Lung (tissue), 11 donors: ENCODE measurements at regions not wholly inside any gene's neighbourhood (a gene's known extent, or its start where the extent isn't known, plus 50 kb on each side); places are given as distances from the start of the nearest gene placed in this dataset.
"Not testable (repeated sequence)": the region's sequence is repeated elsewhere in the genome, so short reads cannot be mapped to it uniquely, and the experiment has no call there.

ENCODE experiments used
- ATAC-seq: fragments of 200-7000 bp; cut with Tn5 transposase; one replicate; pipeline ENCODE4 v1.9.1; 2020; ENCODE audit warnings: moderate number of reproducible peaks; ENCODE audit not compliant: insufficient read depth, low FRiP score
- DNase-seq, 3 donors: peaks; one replicate each; pipeline ENCODE4 v3.0.0-alpha.2; 2013 to 2017
- H3K27ac ChIP-seq, 2 donors: one replicate each; pipeline ENCODE4 v1.5.1; 2013; ENCODE audit warnings: mild to moderate bottlenecking in 2 of 2, moderate library complexity in 2 of 2, control low read depth in 1 of 2, inconsistent platforms in 1 of 2, low read depth in 1 of 2, low read length in 1 of 2
- H3K27me3 ChIP-seq, 3 donors: one replicate each; pipeline ENCODE4 v1.5.1; 2013; ENCODE audit warnings: low read length in 2 of 3; ENCODE audit not compliant: control insufficient read depth in 3 of 3, insufficient read depth in 3 of 3
- H3K36me3 ChIP-seq, 4 donors: one replicate each; pipeline ENCODE4 v1.5.1; 2013; ENCODE audit warnings: low read length in 4 of 4, mild to moderate bottlenecking in 1 of 4, moderate library complexity in 1 of 4; ENCODE audit not compliant: control insufficient read depth in 4 of 4, insufficient read depth in 4 of 4
- H3K4me1 ChIP-seq, 5 donors: one replicate each; pipeline ENCODE4 v1.5.1; 2013; ENCODE audit warnings: low read length in 5 of 5, mild to moderate bottlenecking in 2 of 5, moderate library complexity in 1 of 5; ENCODE audit not compliant: control insufficient read depth in 5 of 5, insufficient read depth in 5 of 5
- H3K4me3 ChIP-seq: one replicate; pipeline ENCODE4 v1.5.1; 2013; ENCODE audit warnings: mild to moderate bottlenecking, control low read depth, moderate library complexity
- H3K9ac ChIP-seq, 2 donors: one replicate each; pipeline ENCODE4 v1.5.1; 2013; ENCODE audit warnings: low read length in 2 of 2, control low read depth in 1 of 2; ENCODE audit not compliant: insufficient read depth in 1 of 2
- H3K9me3 ChIP-seq, 4 donors: one replicate each; pipeline ENCODE4 v1.5.1; 2013; ENCODE audit warnings: low read length in 3 of 4, mild to moderate bottlenecking in 1 of 4, moderate library complexity in 1 of 4; ENCODE audit not compliant: control insufficient read depth in 4 of 4, insufficient read depth in 3 of 4
- WGBS, 2 donors: extraction: QIAGEN DNeasy Blood & Tissue Kit; methylation state at CpG; one replicate each; pipeline ENCODE4 v1.1.7; 2013; 5-methylcytosine and 5-hydroxymethylcytosine counted together
- TF ChIP-seq, protein P1 (sequence below): IDR thresholded peaks from 2 replicates; pipeline ENCODE4 v1.5.1; 2012; ENCODE audit warnings: mild to moderate bottlenecking; ENCODE audit errors: control extremely low read depth, extremely low read depth
- donor health status: control.
- donor health status: control.
- donor health status: Bipolar disorder and iron deficiency.
- donor health status: healthy.
- donor health status: DM: yes; HTN: yes; CAD: no.

DNA sequence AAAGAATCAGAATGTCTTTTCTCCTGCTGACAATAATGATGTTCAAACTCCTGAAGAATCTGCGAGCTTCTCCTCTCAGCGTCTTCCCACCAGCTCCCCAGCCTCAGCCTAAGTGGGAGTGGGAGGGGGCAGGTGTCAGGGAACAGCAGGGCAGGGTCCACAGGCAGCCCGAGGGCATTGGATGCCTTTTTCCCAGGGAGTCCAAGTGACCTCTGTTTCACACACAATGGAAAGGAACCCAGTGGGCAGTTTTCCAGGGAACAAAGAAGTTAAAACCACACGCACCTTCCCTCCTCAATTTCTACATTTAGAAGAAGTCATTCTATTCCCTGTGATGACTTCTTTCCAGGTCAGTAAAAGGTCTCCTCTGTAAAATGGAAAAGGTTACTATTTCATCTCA, 278.5 kb downstream of the PARM1 start:
- Histone ChIP-seq H3K27me3 (no peaks in the 10 kb centered on the region), H3K4me3 (no peak overlapping the region), H3K4me1 (no peaks in the 10 kb centered on the region), H3K36me3 (no peaks in the 10 kb centered on the region), H3K9ac (no peak overlapping the region), H3K9me3 (no peaks in the 10 kb centered on the region), H3K27ac (no peak overlapping the region)
- ATAC-seq (no peak), DNase-seq (no peak)
- TF ChIP-seq, protein P1, sequence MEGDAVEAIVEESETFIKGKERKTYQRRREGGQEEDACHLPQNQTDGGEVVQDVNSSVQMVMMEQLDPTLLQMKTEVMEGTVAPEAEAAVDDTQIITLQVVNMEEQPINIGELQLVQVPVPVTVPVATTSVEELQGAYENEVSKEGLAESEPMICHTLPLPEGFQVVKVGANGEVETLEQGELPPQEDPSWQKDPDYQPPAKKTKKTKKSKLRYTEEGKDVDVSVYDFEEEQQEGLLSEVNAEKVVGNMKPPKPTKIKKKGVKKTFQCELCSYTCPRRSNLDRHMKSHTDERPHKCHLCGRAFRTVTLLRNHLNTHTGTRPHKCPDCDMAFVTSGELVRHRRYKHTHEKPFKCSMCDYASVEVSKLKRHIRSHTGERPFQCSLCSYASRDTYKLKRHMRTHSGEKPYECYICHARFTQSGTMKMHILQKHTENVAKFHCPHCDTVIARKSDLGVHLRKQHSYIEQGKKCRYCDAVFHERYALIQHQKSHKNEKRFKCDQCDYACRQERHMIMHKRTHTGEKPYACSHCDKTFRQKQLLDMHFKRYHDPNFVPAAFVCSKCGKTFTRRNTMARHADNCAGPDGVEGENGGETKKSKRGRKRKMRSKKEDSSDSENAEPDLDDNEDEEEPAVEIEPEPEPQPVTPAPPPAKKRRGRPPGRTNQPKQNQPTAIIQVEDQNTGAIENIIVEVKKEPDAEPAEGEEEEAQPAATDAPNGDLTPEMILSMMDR: no peak
- WGBS, 2 donors: 59 to 63% methylated on average over 4 of the region's 4 CpGs

GRCh38 chr4:75207902-75208301, 275.0 kb downstream of the PARM1 start:
- TF ChIP-seq, protein P1: no peak
- WGBS, 2 donors: 93 to 94% methylated on average over 1 of the region's 1 CpG
- no peak overlapping the region for H3K9ac ChIP-seq
- peaks cover 0 to 3% (median 0%) of the 10 kb centered on the region in 4 donors for H3K9me3 ChIP-seq
- no peak overlapping the region for H3K4me3 ChIP-seq
- H3K36me3 ChIP-seq: no peaks in the 10 kb centered on the region
- no peak for DNase-seq
- no peak overlapping the region for H3K27ac ChIP-seq
- H3K27me3 ChIP-seq: no peaks in the 10 kb centered on the region
- no peak for ATAC-seq
- H3K4me1 ChIP-seq: no peaks in the 10 kb centered on the region

GRCh38 chr4:75195111-75195510, 262.2 kb downstream of the PARM1 start:
- TF ChIP-seq, protein P1: no peak
- ATAC-seq (no peak), DNase-seq (no peak)
- H3K27me3 ChIP-seq: no peaks in the 10 kb centered on the region
- 45 to 53% methylated on average over 7 of the region's 7 CpGs for WGBS, 2 donors
- no peaks in the 10 kb centered on the region for H3K36me3 ChIP-seq
- H3K4me3 ChIP-seq: no peak overlapping the region
- H3K9ac ChIP-seq: no peak overlapping the region
- no peak overlapping the region for H3K27ac ChIP-seq
- H3K9me3 ChIP-seq: peaks cover 0 to 2% (median 0%) of the 10 kb centered on the region in 4 donors
- no peaks in the 10 kb centered on the region for H3K4me1 ChIP-seq

DNA sequence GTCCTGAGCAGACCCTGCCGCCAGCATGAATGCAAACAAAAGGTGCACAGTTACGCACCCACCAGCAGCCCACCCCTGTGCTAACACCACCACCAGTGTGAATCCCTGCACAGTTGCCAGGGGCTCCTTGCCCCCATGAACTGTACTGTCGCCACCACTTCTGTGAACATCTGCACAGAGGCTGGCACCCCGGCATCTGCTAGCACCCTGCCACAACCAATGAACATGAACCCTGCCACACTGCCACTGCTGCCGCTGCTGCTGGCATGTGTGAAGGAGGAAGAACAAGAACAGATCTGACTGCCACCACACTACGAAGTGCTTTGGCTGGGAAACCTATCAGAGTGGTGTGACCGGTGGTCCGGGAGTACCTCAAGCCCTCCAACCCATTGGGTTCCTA, 261.3 kb downstream of the PARM1 start:
- H3K9me3 ChIP-seq: peaks cover 0 to 2% (median 0%) of the 10 kb centered on the region in 4 donors
- no peaks in the 10 kb centered on the region for H3K4me1 ChIP-seq
- TF ChIP-seq, protein P1: no peak
- no peak overlapping the region for H3K4me3 ChIP-seq
- no peak for ATAC-seq
- no peaks in the 10 kb centered on the region for H3K27me3 ChIP-seq
- 87 to 93% methylated on average over 8 of the region's 8 CpGs for WGBS, 2 donors
- no peaks in the 10 kb centered on the region for H3K36me3 ChIP-seq
- DNase-seq: no peak
- no peak overlapping the region for H3K9ac ChIP-seq
- H3K27ac ChIP-seq: no peak overlapping the region

DNA sequence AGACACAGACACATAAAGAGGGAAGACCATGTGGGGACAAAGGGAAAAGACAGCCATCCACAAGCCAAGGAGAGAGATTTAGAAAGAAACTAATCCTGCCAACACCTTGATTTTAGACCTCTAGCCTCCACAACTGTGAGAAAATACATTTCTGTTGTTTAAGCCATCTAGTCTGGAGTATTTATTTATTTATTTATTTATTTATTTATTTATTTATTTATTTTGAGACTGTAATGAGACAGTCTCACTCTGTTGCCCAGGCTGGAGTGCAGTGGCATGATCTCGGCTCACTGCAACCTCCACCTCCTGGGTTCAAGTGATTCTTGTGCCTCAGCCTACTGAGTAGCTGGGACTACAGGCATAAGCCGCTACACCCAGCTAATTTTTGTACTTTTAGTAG, 259.3 kb downstream of the PARM1 start:
- DNase-seq, H3K27ac ChIP-seq, H3K9ac ChIP-seq, H3K4me1 ChIP-seq, H3K36me3 ChIP-seq, ATAC-seq, H3K27me3 ChIP-seq, H3K4me3 ChIP-seq, H3K9me3 ChIP-seq: not testable (repeated sequence)
- WGBS, 2 donors: 70 to 91% methylated on average over 2 of the region's 2 CpGs
